Left ventricle myocardium inferior (tissue), 1 donor: ENCODE measurements at regions not wholly inside any gene's neighbourhood (a gene's known extent, or its start where the extent isn't known, plus 50 kb on each side); places are given as distances from the start of the nearest gene placed in this dataset.

Experiments
- DNase-seq: peaks from one replicate; pipeline ENCODE4 v3.0.0-alpha.2; 2020
- H3K27ac ChIP-seq: fragments of 200-600 bp; replicated peaks from 2 replicates; pipeline ENCODE4 v1.8.0; 2021
- H3K27me3 ChIP-seq: fragments of 200-600 bp; 2 replicates; pipeline ENCODE4 v1.8.0; 2021; ENCODE audit warnings: low read depth
- H3K36me3 ChIP-seq: fragments of 200-600 bp; 2 replicates; pipeline ENCODE4 v1.8.0; 2021
- H3K4me1 ChIP-seq: fragments of 200-600 bp; 2 replicates; pipeline ENCODE4 v1.8.0; 2021
- H3K4me3 ChIP-seq: fragments of 200-600 bp; 2 replicates; pipeline ENCODE4 v1.8.0; 2021; ENCODE audit warnings: mild to moderate bottlenecking, moderate library complexity
- H3K9me3 ChIP-seq: fragments of 200-600 bp; replicated peaks from 2 replicates; pipeline ENCODE4 v1.8.0; 2021
- intact Hi-C: fragments of 100-400 bp; cut with micrococcal nuclease; formaldehyde crosslinking; loops from one replicate; pipeline ENCODE4 v1.11.0; 2022
- TF ChIP-seq, protein P1 (sequence below): fragments of 200-600 bp; IDR thresholded peaks from 2 replicates; pipeline ENCODE4 v1.8.0; 2021; ENCODE audit warnings: antibody characterized with exemption, mild to moderate bottlenecking, borderline replicate concordance
- donor health status: DM: no; HTN: yes; CAD: no; lungs with severe emphysema.

DNA sequence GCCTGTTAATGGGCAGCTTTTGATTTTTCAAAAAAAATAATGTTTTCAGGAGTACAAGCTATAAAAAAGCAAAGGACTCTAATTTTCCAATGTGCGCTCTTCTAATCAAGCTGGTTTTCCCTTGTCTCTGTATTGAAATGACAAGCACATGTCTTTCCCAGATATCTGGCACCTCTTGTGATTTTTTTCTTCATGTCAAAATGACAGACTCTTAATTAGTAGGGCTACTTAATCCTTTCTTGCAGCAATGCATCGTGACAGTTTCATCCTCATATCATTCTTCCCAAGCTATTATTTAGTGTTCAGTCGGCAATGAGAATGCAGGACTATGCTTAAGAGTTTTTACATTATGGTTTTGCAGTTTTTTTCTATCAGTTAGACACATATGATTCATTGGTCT, 139.5 kb downstream of the MAGEC1 start:
- DNase-seq = no peak
- intact Hi-C loops = no loop called here
- H3K9me3 ChIP-seq = no peaks in the 10 kb centered on the region
- H3K36me3 ChIP-seq = no peaks in the 10 kb centered on the region
- H3K4me3 ChIP-seq = no peak overlapping the region
- TF ChIP-seq, protein P1, sequence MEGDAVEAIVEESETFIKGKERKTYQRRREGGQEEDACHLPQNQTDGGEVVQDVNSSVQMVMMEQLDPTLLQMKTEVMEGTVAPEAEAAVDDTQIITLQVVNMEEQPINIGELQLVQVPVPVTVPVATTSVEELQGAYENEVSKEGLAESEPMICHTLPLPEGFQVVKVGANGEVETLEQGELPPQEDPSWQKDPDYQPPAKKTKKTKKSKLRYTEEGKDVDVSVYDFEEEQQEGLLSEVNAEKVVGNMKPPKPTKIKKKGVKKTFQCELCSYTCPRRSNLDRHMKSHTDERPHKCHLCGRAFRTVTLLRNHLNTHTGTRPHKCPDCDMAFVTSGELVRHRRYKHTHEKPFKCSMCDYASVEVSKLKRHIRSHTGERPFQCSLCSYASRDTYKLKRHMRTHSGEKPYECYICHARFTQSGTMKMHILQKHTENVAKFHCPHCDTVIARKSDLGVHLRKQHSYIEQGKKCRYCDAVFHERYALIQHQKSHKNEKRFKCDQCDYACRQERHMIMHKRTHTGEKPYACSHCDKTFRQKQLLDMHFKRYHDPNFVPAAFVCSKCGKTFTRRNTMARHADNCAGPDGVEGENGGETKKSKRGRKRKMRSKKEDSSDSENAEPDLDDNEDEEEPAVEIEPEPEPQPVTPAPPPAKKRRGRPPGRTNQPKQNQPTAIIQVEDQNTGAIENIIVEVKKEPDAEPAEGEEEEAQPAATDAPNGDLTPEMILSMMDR = no peak
- H3K4me1 ChIP-seq = no peaks in the 10 kb centered on the region
- H3K27me3 ChIP-seq = no peaks in the 10 kb centered on the region
- no peak overlapping the region for H3K27ac ChIP-seq

DNA sequence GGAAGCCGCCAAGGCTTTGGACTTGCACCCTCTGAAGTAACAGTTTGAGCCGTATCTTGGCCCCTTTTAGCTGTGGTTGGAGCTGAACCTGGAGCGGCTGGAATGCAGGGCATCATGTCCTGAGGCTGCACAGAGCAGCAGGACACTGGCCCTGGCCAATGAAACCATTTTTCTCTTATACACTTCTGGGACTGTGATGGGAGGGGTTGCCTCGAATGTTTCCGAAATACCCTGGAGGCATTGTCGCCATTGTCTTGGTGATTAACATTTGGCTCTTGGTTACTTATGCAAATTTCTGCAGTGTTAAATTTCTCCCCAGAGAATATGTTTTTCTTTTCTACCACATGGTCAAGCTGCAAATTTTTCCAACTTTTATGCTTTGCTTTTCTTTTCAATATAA, 137.2 kb downstream of the MAGEC1 start:
- no peak for DNase-seq
- H3K4me3 ChIP-seq = no peak overlapping the region
- no peaks in the 10 kb centered on the region for H3K36me3 ChIP-seq
- no peaks in the 10 kb centered on the region for H3K9me3 ChIP-seq
- H3K27me3 ChIP-seq = no peaks in the 10 kb centered on the region
- intact Hi-C loops = no loop called here
- H3K27ac ChIP-seq = no peak overlapping the region
- TF ChIP-seq, protein P1 = no peak
- no peaks in the 10 kb centered on the region for H3K4me1 ChIP-seq

DNA sequence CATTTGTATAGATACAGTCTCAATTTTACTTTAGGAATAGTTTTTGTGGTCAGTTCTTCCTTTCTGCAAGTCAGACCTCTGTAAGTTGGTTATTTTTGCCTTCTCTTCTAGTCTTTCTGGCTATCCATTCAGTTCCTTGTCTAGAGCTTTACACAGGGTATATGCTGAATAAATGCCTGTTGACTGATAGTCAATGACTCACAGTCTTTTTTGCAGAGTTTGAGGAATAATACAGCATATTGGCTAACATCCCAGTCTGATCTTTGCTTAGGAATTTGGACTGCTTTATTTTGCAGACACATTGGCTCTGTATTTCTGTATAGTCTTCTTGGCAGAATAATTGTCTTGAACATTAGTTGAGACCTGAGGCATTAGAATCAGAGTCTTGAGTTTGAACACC, 132.4 kb downstream of the MAGEC1 start:
- Histone ChIP-seq H3K4me3 (no peak overlapping the region), H3K27ac (no peak overlapping the region), H3K9me3 (no peaks in the 10 kb centered on the region), H3K36me3 (no peaks in the 10 kb centered on the region), H3K4me1 (no peaks in the 10 kb centered on the region), H3K27me3 (no peaks in the 10 kb centered on the region)
- intact Hi-C loops = no loop called here
- DNase-seq = no peak
- TF ChIP-seq, protein P1 = no peak

DNA sequence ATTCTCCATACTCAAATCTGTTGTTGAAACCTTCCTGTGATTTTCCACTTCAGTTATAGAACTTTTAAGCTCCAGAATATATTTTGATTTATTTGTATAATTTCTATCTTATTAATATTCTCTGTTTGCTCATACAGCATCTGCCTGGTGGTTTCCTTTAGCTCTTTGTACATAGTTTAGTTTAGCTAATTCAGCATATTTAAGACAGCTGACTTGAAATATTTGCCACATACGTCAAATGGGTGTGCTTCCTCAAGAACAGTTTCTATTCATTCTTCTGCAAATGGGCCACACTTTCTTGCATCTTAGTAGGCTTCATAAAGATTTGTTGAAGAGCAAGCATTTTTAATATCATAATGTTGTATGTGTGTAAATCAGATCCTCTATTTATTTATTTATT, 101.8 kb downstream of the MAGEC1 start:
- no peaks in the 10 kb centered on the region for H3K36me3 ChIP-seq
- peaks cover 4% of the 10 kb centered on the region for H3K9me3 ChIP-seq
- no peak for DNase-seq
- no peak overlapping the region for H3K4me3 ChIP-seq
- H3K4me1 ChIP-seq = no peaks in the 10 kb centered on the region
- TF ChIP-seq, protein P1 = no peak
- no peaks in the 10 kb centered on the region for H3K27me3 ChIP-seq
- H3K27ac ChIP-seq = no peak overlapping the region
- intact Hi-C loops = no loop called here

DNA sequence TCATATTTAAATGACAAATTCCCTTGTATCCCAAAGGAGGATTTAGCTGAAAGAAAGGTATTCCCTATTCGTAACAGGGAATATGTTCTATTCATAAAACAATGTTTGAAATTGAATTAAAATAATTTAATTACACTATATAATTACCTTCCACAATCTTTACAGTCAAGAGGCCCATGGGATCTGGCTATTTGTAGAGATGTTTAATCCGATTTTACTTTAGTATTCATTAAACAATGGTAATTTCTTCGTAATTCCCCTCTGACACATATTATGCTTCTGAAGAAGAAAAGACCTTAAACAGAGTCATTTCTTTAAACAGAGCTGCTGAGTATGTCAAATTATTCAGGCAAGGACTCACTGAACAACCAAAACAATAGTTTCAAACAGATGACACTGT, 98.8 kb downstream of the MAGEC1 start:
- H3K36me3 ChIP-seq = no peaks in the 10 kb centered on the region
- H3K9me3 ChIP-seq = peaks cover 4% of the 10 kb centered on the region
- no peak overlapping the region for H3K27ac ChIP-seq
- H3K4me1 ChIP-seq = no peaks in the 10 kb centered on the region
- DNase-seq = no peak
- no peak overlapping the region for H3K4me3 ChIP-seq
- no peaks in the 10 kb centered on the region for H3K27me3 ChIP-seq
- intact Hi-C loops = no loop called here
- TF ChIP-seq, protein P1 = no peak

DNA sequence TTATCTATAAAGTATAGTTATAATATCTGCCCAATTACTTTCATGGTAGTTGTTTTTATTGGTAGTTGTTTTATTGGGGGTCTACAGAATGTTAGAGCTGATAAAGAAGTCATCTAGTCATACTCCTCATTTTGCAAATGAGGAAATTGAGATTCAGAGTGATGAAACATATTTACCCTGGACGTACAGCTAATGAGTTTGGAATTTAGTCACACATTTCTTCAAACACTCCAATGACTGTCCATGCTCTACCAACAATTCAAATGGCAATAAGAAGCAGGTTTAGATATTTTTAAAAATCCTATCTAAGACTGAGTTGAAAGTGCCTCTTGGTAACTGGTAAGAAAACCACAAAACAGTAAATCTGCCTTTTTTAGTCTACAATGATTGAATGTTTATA, 98.2 kb downstream of the MAGEC1 start:
- intact Hi-C loops = no loop called here
- peaks cover 4% of the 10 kb centered on the region for H3K9me3 ChIP-seq
- H3K27ac ChIP-seq = no peak overlapping the region

More for the DNA sequence above, 98.2 kb downstream of the MAGEC1 start:
- TF ChIP-seq, protein P1 = no peak
- DNase-seq = no peak
- no peaks in the 10 kb centered on the region for H3K27me3 ChIP-seq
- no peak overlapping the region for H3K4me3 ChIP-seq
- H3K36me3 ChIP-seq = no peaks in the 10 kb centered on the region
- H3K4me1 ChIP-seq = no peaks in the 10 kb centered on the region
